Gastrocnemius medialis (tissue), 4 donors: ENCODE measurements at regions not wholly inside any gene's neighbourhood (a gene's known extent, or its start where the extent isn't known, plus 50 kb on each side); places are given as distances from the start of the nearest gene placed in this dataset.

Experiments used
- ATAC-seq, 2 donors: fragments of 150-250 bp; one replicate each; pipeline ENCODE4 v1.9.1; 2016
- DNase-seq, 2 donors: peaks; one replicate each; pipeline ENCODE4 v3.0.0-alpha.2; 2019
- H3K27ac ChIP-seq, 4 donors: fragments of 200-600 bp; sonication (generic); 1 replicate in 1 of 4; 2 replicates in 3 of 4; pipeline ENCODE4 v1.5.1; 2016 to 2018; ENCODE audit warnings: mild to moderate bottlenecking in 2 of 4, moderate library complexity in 1 of 4
- H3K27me3 ChIP-seq, 3 donors: fragments of 200-600 bp; sonication (generic) in 2 of 3; 1 replicate in 1 of 3; 2 replicates in 2 of 3; pipeline versions ENCODE4 v1.5.1 to v1.6.0; 2016 to 2019; ENCODE audit warnings: mild to moderate bottlenecking in 1 of 3, moderate library complexity in 1 of 3
- H3K36me3 ChIP-seq, 2 donors: fragments of 200-600 bp; sonication (generic) in 1 of 2; one replicate each; pipeline ENCODE4 v1.5.1; 2017 to 2018
- H3K4me1 ChIP-seq, 2 donors: fragments of 200-600 bp; sonication (generic) in 1 of 2; one replicate each; pipeline ENCODE4 v1.5.1; 2016 to 2017; ENCODE audit warnings: mild to moderate bottlenecking in 2 of 2
- H3K4me3 ChIP-seq, 4 donors: fragments of 200-600 bp; sonication (generic) in 3 of 4; 1 replicate in 1 of 4; 2 replicates in 3 of 4; pipeline ENCODE4 v1.5.1; 2016 to 2019; ENCODE audit warnings: mild to moderate bottlenecking in 2 of 4
- H3K9me3 ChIP-seq, 3 donors: fragments of 200-600 bp; sonication (generic) in 2 of 3; 1 replicate in 1 of 3; 2 replicates in 2 of 3; pipeline ENCODE4 v1.5.1; 2016 to 2019
- POLR2A ChIP-seq, 2 donors: fragments of 450-650 bp; IDR thresholded peaks; one replicate each; pipeline ENCODE4 v1.6.1; 2017; ENCODE audit warnings: antibody characterized with exemption in 2 of 2, mild to moderate bottlenecking in 2 of 2, moderate library complexity in 2 of 2
- in situ Hi-C, 4 donors: fragments of 200-750 bp; cut with MboI; loops; one replicate each; pipeline versions ENCODE4 v1.15.0 to v1.8.0; 2017; ENCODE audit warnings: low sequenced_read_pairs in 4 of 4
- intact Hi-C: fragments of 100-400 bp; cut with DNase I; formaldehyde crosslinking; loops from one replicate; pipeline ENCODE4 v1.15.1; 2023; ENCODE audit warnings: low total_unique reads
- TF ChIP-seq, protein P1 (sequence below), 5 experiments: fragments of 450-650 bp in 3 of 5; fragments of 200-600 bp in 2 of 5; sonication (generic) in 2 of 5; IDR thresholded peaks in 4 of 5; conservative IDR thresholded peaks in 1 of 5; 1 replicate in 4 of 5; 2 replicates in 1 of 5; pipeline ENCODE4 v1.5.1; 2016 to 2019; ENCODE audit warnings: antibody characterized with exemption in 5 of 5, mild to moderate bottlenecking in 3 of 5, moderate library complexity in 3 of 5

DNA sequence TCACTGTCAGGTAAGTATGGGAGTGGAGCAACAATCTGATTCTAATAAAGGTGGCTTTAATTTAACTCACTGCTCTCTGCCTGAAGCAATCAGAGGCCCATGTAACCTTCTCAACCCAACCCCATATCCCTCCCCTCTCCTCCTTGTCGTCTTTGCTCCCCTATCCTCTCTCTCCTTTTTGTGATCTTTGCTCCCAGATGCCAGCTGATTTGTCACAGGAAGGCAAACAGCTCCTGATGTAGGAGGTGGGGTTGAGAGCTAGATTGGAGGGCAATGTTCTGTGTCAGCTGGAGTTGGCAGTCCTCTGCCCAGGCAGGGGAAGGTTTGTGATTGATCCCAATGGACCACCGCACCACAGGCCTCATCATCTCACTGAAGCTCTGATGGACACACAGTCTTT lies 101.4 kb upstream of the PIK3CG start:
- TF ChIP-seq, protein P1, sequence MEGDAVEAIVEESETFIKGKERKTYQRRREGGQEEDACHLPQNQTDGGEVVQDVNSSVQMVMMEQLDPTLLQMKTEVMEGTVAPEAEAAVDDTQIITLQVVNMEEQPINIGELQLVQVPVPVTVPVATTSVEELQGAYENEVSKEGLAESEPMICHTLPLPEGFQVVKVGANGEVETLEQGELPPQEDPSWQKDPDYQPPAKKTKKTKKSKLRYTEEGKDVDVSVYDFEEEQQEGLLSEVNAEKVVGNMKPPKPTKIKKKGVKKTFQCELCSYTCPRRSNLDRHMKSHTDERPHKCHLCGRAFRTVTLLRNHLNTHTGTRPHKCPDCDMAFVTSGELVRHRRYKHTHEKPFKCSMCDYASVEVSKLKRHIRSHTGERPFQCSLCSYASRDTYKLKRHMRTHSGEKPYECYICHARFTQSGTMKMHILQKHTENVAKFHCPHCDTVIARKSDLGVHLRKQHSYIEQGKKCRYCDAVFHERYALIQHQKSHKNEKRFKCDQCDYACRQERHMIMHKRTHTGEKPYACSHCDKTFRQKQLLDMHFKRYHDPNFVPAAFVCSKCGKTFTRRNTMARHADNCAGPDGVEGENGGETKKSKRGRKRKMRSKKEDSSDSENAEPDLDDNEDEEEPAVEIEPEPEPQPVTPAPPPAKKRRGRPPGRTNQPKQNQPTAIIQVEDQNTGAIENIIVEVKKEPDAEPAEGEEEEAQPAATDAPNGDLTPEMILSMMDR (IDR thresholded peaks at IDR 0.05 in 4 of 5, conservative IDR thresholded peaks at IDR 0.05 in 1 of 5): no peak
- TF ChIP-seq POLR2A (IDR thresholded peaks at IDR 0.05): no peak
- ATAC-seq: no peak
- DNase-seq: no peak
- Histone ChIP-seq H3K27ac (no peak overlapping the region), H3K9me3 (no peaks in the 10 kb centered on the region), H3K36me3 (no peaks in the 10 kb centered on the region), H3K27me3 (no peaks in the 10 kb centered on the region), H3K4me1 (no peaks in the 10 kb centered on the region), H3K4me3 (no peak overlapping the region)
- in situ Hi-C loops (no loop called here), intact Hi-C loops (no loop called here)

DNA sequence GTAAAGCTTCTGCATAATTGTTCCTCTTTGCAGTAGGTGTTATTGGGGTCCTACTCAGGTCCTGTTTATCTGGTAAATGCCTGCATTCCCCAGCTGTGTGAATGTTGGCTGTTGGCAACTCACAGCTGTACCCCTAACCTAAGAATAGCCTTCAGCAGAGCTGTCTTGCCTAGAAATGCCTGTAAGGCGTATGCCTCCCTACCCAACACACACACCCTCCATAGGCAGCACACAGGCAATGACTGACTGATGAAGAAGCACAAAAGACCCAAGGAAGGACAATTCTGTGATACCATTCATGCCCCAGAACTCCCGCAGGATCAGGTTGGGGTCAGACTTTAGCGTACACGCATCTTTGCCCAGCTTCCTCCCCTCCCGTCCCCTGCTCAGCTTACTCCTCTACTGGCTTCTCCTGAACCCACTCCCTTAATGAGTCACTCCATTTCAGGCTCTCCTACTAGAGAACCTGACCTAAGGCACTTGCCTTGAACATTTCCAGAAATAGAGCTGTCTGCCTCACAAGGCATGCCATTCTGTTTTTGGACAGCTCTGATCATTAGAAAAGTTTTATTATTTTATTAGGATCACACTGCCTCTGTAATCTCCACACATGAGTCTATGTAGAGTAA lies 99.2 kb upstream of the PIK3CG start:
- intact Hi-C loops (no loop called here), in situ Hi-C loops (no loop called here)
- no peaks in the 10 kb centered on the region for H3K36me3 ChIP-seq
- no peak for DNase-seq
- no peaks in the 10 kb centered on the region for H3K4me1 ChIP-seq
- no peak for TF ChIP-seq POLR2A (IDR thresholded peaks at IDR 0.05)
- TF ChIP-seq, protein P1 (IDR thresholded peaks at IDR 0.05 in 4 of 5, conservative IDR thresholded peaks at IDR 0.05 in 1 of 5): no peak
- H3K27me3 ChIP-seq: no peaks in the 10 kb centered on the region
- no peak for ATAC-seq
- H3K4me3 ChIP-seq: no peak overlapping the region
- H3K27ac ChIP-seq: no peak overlapping the region
- H3K9me3 ChIP-seq: no peaks in the 10 kb centered on the region

DNA sequence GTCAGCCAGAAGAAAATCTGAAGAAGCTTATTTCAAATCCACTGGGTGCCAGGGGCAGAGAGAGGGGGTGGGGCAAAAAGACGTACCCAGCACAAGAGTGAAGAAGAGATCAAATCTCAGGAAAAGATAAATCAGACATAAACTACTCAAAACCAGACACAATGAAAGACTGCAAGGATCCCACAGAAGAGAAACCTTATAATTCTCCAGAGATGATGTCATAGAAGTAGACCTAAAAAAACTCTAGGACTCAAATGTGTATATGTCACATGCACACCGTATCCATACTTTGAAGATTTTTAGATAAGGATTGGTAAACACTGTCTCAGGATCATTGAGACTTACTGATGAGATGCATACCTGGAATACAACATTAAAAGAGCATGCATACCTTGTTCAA lies 98.5 kb upstream of the PIK3CG start:
- intact Hi-C loops (no loop called here), in situ Hi-C loops (no loop called here)
- no peak for TF ChIP-seq POLR2A (IDR thresholded peaks at IDR 0.05)
- TF ChIP-seq, protein P1 (IDR thresholded peaks at IDR 0.05 in 4 of 5, conservative IDR thresholded peaks at IDR 0.05 in 1 of 5): no peak
- H3K27me3 ChIP-seq: no peaks in the 10 kb centered on the region
- ATAC-seq (no peak), DNase-seq (no peak)
- no peaks in the 10 kb centered on the region for H3K9me3 ChIP-seq
- H3K36me3 ChIP-seq: no peaks in the 10 kb centered on the region
- H3K4me1 ChIP-seq: no peaks in the 10 kb centered on the region
- H3K4me3 ChIP-seq: no peak overlapping the region
- H3K27ac ChIP-seq: no peak overlapping the region

DNA sequence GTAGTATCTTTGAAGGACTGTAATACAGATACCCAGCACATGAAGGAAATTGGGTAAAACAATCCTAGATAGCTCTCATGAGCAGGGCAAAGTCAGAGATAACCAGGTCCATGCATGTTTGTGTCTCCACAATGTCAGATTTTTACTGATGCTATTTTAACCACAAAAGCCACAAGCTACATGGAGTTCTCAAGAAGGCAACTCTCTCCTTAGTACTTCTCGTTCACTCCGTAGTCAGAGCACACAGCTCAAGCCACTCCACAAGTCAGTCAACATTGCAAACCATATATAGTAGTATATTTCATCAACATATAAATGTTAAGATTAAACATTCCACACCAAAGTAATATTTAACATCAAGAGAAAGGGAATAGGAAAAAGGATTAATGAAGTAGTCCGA lies 98.0 kb upstream of the PIK3CG start:
- H3K9me3 ChIP-seq: no peaks in the 10 kb centered on the region
- H3K27ac ChIP-seq: no peak overlapping the region
- no peaks in the 10 kb centered on the region for H3K4me1 ChIP-seq
- TF ChIP-seq, protein P1 (IDR thresholded peaks at IDR 0.05 in 4 of 5, conservative IDR thresholded peaks at IDR 0.05 in 1 of 5): no peak
- no peak for TF ChIP-seq POLR2A (IDR thresholded peaks at IDR 0.05)
- no peak for ATAC-seq
- H3K36me3 ChIP-seq: no peaks in the 10 kb centered on the region
- no peak for DNase-seq
- in situ Hi-C loops: no loop called here
- intact Hi-C loops: no loop called here
- no peaks in the 10 kb centered on the region for H3K27me3 ChIP-seq
- H3K4me3 ChIP-seq: no peak overlapping the region
